Mucosa of descending colon (tissue), 3 donors: ENCODE measurements at regions not wholly inside any gene's neighbourhood (a gene's known extent, or its start where the extent isn't known, plus 50 kb on each side); places are given as distances from the start of the nearest gene placed in this dataset.
A peak's percentile ranks its signal among the peaks of the same experiment; 100 is the strongest.

ENCODE experiments used
- ATAC-seq: fragments of 200-7000 bp; cut with Tn5 transposase; one replicate; pipeline ENCODE4 v1.9.1; 2020; ENCODE audit warnings: mild to moderate bottlenecking, moderate library complexity
- DNase-seq, 3 donors: peaks; one replicate each; pipeline ENCODE4 v3.0.0-alpha.2; 2020
- H3K36me3 ChIP-seq: fragments of 200-600 bp; one replicate; pipeline ENCODE4 v1.8.0; 2021; ENCODE audit warnings: low read depth, mild to moderate bottlenecking
- H3K4me1 ChIP-seq: fragments of 200-600 bp; one replicate; pipeline ENCODE4 v1.8.0; 2021; ENCODE audit warnings: low read depth, mild to moderate bottlenecking
- H3K4me3 ChIP-seq: fragments of 200-600 bp; one replicate; pipeline ENCODE4 v1.8.0; 2021; ENCODE audit warnings: mild to moderate bottlenecking
- H3K9me3 ChIP-seq: fragments of 200-600 bp; one replicate; pipeline ENCODE4 v1.8.0; 2021; ENCODE audit warnings: mild to moderate bottlenecking
- intact Hi-C, 2 donors: fragments of 100-400 bp; cut with DNase I in 1 of 2; cut with micrococcal nuclease in 1 of 2; formaldehyde crosslinking; loops; one replicate each; pipeline versions ENCODE4 v1.11.0 to v1.11.1; 2022; cut with DNase I, micrococcal nuclease
- TF ChIP-seq, protein P1 (sequence below): fragments of 200-600 bp; IDR thresholded peaks from one replicate; pipeline ENCODE4 v1.8.0; 2022; ENCODE audit warnings: antibody characterized with exemption, mild to moderate bottlenecking
- donor health status: DM: no; HTN: no; CAD: no; lungs with moderate emphysema.
- donor health status: DM: no; HTN: no; CAD: no.
- donor health status: DM: no; HTN: yes; CAD: no.

GRCh38 chr18:57853864-57854263 lies 50.7 kb upstream of the ATP8B1 start:
- Histone ChIP-seq H3K4me1 (peaks cover 14% of the 10 kb centered on the region), H3K36me3 (no peaks in the 10 kb centered on the region), H3K4me3 (no peak overlapping the region), H3K9me3 (no peaks in the 10 kb centered on the region)
- intact Hi-C loops: no loop called here
- TF ChIP-seq, protein P1, sequence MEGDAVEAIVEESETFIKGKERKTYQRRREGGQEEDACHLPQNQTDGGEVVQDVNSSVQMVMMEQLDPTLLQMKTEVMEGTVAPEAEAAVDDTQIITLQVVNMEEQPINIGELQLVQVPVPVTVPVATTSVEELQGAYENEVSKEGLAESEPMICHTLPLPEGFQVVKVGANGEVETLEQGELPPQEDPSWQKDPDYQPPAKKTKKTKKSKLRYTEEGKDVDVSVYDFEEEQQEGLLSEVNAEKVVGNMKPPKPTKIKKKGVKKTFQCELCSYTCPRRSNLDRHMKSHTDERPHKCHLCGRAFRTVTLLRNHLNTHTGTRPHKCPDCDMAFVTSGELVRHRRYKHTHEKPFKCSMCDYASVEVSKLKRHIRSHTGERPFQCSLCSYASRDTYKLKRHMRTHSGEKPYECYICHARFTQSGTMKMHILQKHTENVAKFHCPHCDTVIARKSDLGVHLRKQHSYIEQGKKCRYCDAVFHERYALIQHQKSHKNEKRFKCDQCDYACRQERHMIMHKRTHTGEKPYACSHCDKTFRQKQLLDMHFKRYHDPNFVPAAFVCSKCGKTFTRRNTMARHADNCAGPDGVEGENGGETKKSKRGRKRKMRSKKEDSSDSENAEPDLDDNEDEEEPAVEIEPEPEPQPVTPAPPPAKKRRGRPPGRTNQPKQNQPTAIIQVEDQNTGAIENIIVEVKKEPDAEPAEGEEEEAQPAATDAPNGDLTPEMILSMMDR: no peak
- DNase-seq: no peak
- peak; percentile 37 for ATAC-seq

- intact Hi-C loops: no loop called here
- Histone ChIP-seq H3K36me3 (no peaks in the 10 kb centered on the region), H3K9me3 (no peaks in the 10 kb centered on the region), H3K4me3 (no peak overlapping the region), H3K4me1 (peaks cover 14% of the 10 kb centered on the region)
- ATAC-seq: no peak
- TF ChIP-seq, protein P1: no peak
- DNase-seq: no peak
These were observed 50.0 kb upstream of the ATP8B1 start for GRCh38 chr18:57853133-57853532.
